ENCODE measurements at regions not wholly inside any gene's neighbourhood (a gene's known extent, or its start where the extent isn't known, plus 50 kb on each side); places are given as distances from the start of the nearest gene placed in this dataset.
A peak's percentile ranks its signal among the peaks of the same experiment; 100 is the strongest.

- Histone ChIP-seq H3K27me3 (ENCODE audit: low read depth, low read length) (no peaks in the 10 kb centered on the region), H4K20me1 (ENCODE audit: insufficient read depth, low read length) (no peaks in the 10 kb centered on the region), H3K4me3 (ENCODE audit: low read length) (no peak overlapping the region), H3K4me1 (ENCODE audit: low read length) (peaks cover 50% of the 10 kb centered on the region), H3K9me3 (ENCODE audit: insufficient read depth, low read length) (no peaks in the 10 kb centered on the region), H3K9ac (ENCODE audit: low read length) (peak overlapping the region; percentile 38; the same call in 1 of the 2 replicates), H3K4me2 (ENCODE audit: low read length) (peak overlapping the region; percentile 34; the same call in 1 of the 2 replicates), H3K27ac (ENCODE audit: low read length) (peak overlapping the region; percentile 27; the same call in 1 of the 2 replicates), H3K36me3 (replicated peaks; ENCODE audit: low read depth, low read length) (no peaks in the 10 kb centered on the region), H2AFZ (ENCODE audit: low read depth, low read length) (peak overlapping the region; percentile 24), H3K79me2 (ENCODE audit: low read length) (no peaks in the 10 kb centered on the region)
- no peak for TF ChIP-seq CTCF (IDR thresholded peaks at IDR 0.05; ENCODE audit: low read depth, low read length)
- no peak for TF ChIP-seq EZH2phosphoT487 (IDR thresholded peaks at IDR 0.05; ENCODE audit: low read depth)
Measured at GRCh38 chr14:49999146-49999761, 106.4 kb downstream of the ARF6 start.

GRCh38 chr14:49999826-50000379 is 107.0 kb downstream of the ARF6 start:
- peaks cover 55% of the 10 kb centered on the region for H3K4me1 ChIP-seq (ENCODE audit: low read length)
- no peak for TF ChIP-seq CTCF (IDR thresholded peaks at IDR 0.05; ENCODE audit: low read depth, low read length)
- no peak for TF ChIP-seq EZH2phosphoT487 (IDR thresholded peaks at IDR 0.05; ENCODE audit: low read depth)

GRCh38 chr14:50000380-50001150 is 107.7 kb downstream of the ARF6 start:
- Histone ChIP-seq H3K4me1 (ENCODE audit: low read length) (peaks cover 55% of the 10 kb centered on the region), H3K4me2 (ENCODE audit: low read length) (peak overlapping the region; percentile 74), H3K4me3 (ENCODE audit: low read length) (peak overlapping the region; percentile 47)

More at GRCh38 chr14:49999826-50000379, 107.0 kb downstream of the ARF6 start:
- H3K9me3 ChIP-seq (ENCODE audit: insufficient read depth, low read length), result no peaks in the 10 kb centered on the region
- no peaks in the 10 kb centered on the region for H3K36me3 ChIP-seq (replicated peaks; ENCODE audit: low read depth, low read length)
- H2AFZ ChIP-seq (ENCODE audit: low read depth, low read length), result 0 out of 2 replicates have a peak overlapping the region, but pooled peaks have one; percentile 1
- peak overlapping the region; percentile 66 for H3K27ac ChIP-seq (ENCODE audit: low read length)
- peak overlapping the region; percentile 74 for H3K4me2 ChIP-seq (ENCODE audit: low read length)
- H3K27me3 ChIP-seq (ENCODE audit: low read depth, low read length), result no peaks in the 10 kb centered on the region
- H3K9ac ChIP-seq (ENCODE audit: low read length), result peak overlapping the region; percentile 69
- no peak overlapping the region for H3K4me3 ChIP-seq (ENCODE audit: low read length)
- H4K20me1 ChIP-seq (ENCODE audit: insufficient read depth, low read length), result no peaks in the 10 kb centered on the region
- no peaks in the 10 kb centered on the region for H3K79me2 ChIP-seq (ENCODE audit: low read length)

More at GRCh38 chr14:50000380-50001150, 107.7 kb downstream of the ARF6 start:
- Histone ChIP-seq H2AFZ (ENCODE audit: low read depth, low read length) (peak overlapping the region; percentile 1; the same call in 1 of the 2 replicates), H3K27ac (ENCODE audit: low read length) (peak overlapping the region; percentile 66), H3K9ac (ENCODE audit: low read length) (peak overlapping the region; percentile 69), H3K9me3 (ENCODE audit: insufficient read depth, low read length) (no peaks in the 10 kb centered on the region), H3K27me3 (ENCODE audit: low read depth, low read length) (no peaks in the 10 kb centered on the region), H3K36me3 (replicated peaks; ENCODE audit: low read depth, low read length) (no peaks in the 10 kb centered on the region), H3K79me2 (ENCODE audit: low read length) (no peaks in the 10 kb centered on the region), H4K20me1 (ENCODE audit: insufficient read depth, low read length) (no peaks in the 10 kb centered on the region)
- TF ChIP-seq CTCF (IDR thresholded peaks at IDR 0.05; ENCODE audit: low read depth, low read length), result 0 out of 2 replicates have a peak, but pooled peaks have one; percentile 14
- no peak for TF ChIP-seq EZH2phosphoT487 (IDR thresholded peaks at IDR 0.05; ENCODE audit: low read depth)
